ENCODE measurements at regions not wholly inside any gene's neighbourhood (a gene's known extent, or its start where the extent isn't known, plus 50 kb on each side); places are given as distances from the start of the nearest gene placed in this dataset.

DNA sequence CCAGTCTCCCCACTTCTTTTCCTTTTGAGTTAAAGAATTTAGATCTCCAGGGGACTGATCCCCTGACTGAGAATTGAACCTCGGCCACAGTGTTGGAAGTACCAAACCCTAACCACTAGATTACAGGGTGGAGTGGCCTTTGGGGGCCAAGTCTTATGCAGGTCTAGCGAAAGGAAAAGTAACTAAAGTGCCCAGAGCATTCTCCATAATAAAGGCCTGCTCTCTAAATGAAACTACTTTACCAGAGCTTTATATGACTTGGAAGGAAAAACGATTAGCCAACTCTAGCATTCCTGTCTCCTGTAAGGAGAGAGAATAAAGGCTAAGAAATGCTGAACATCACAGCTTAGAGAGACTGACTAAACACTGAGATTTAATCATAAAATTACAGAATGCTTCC lies 788.0 kb downstream of the C4orf33 start:
- TF ChIP-seq, protein P1, sequence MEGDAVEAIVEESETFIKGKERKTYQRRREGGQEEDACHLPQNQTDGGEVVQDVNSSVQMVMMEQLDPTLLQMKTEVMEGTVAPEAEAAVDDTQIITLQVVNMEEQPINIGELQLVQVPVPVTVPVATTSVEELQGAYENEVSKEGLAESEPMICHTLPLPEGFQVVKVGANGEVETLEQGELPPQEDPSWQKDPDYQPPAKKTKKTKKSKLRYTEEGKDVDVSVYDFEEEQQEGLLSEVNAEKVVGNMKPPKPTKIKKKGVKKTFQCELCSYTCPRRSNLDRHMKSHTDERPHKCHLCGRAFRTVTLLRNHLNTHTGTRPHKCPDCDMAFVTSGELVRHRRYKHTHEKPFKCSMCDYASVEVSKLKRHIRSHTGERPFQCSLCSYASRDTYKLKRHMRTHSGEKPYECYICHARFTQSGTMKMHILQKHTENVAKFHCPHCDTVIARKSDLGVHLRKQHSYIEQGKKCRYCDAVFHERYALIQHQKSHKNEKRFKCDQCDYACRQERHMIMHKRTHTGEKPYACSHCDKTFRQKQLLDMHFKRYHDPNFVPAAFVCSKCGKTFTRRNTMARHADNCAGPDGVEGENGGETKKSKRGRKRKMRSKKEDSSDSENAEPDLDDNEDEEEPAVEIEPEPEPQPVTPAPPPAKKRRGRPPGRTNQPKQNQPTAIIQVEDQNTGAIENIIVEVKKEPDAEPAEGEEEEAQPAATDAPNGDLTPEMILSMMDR (IDR thresholded peaks at IDR 0.05; ENCODE audit: low read depth, low read length, missing input control): no peak
- TF ChIP-seq, protein P2, sequence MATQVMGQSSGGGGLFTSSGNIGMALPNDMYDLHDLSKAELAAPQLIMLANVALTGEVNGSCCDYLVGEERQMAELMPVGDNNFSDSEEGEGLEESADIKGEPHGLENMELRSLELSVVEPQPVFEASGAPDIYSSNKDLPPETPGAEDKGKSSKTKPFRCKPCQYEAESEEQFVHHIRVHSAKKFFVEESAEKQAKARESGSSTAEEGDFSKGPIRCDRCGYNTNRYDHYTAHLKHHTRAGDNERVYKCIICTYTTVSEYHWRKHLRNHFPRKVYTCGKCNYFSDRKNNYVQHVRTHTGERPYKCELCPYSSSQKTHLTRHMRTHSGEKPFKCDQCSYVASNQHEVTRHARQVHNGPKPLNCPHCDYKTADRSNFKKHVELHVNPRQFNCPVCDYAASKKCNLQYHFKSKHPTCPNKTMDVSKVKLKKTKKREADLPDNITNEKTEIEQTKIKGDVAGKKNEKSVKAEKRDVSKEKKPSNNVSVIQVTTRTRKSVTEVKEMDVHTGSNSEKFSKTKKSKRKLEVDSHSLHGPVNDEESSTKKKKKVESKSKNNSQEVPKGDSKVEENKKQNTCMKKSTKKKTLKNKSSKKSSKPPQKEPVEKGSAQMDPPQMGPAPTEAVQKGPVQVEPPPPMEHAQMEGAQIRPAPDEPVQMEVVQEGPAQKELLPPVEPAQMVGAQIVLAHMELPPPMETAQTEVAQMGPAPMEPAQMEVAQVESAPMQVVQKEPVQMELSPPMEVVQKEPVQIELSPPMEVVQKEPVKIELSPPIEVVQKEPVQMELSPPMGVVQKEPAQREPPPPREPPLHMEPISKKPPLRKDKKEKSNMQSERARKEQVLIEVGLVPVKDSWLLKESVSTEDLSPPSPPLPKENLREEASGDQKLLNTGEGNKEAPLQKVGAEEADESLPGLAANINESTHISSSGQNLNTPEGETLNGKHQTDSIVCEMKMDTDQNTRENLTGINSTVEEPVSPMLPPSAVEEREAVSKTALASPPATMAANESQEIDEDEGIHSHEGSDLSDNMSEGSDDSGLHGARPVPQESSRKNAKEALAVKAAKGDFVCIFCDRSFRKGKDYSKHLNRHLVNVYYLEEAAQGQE (IDR thresholded peaks at IDR 0.05): no peak
